Thoracic aorta (tissue), 2 donors: ENCODE measurements at regions not wholly inside any gene's neighbourhood (a gene's known extent, or its start where the extent isn't known, plus 50 kb on each side); places are given as distances from the start of the nearest gene placed in this dataset.

ENCODE experiments used
- ATAC-seq: fragments of 150-250 bp; one replicate; pipeline ENCODE4 v1.8.0; 2017; ENCODE audit warnings: low read depth; ENCODE audit not compliant: insufficient number of reproducible peaks, low FRiP score
- DNase-seq: peaks from one replicate; pipeline ENCODE4 v3.0.0-alpha.2; 2020; ENCODE audit warnings: low spot score
- H3K27ac ChIP-seq, 2 donors: fragments of 200-600 bp; sonication (generic); 1 replicate in 1 of 2; 2 replicates in 1 of 2; pipeline ENCODE4 v1.5.1; 2016; ENCODE audit warnings: mild to moderate bottlenecking in 2 of 2, moderate library complexity in 2 of 2
- H3K27me3 ChIP-seq: fragments of 200-600 bp; sonication (generic); replicated peaks from 2 replicates; pipeline ENCODE4 v1.6.0; 2016; ENCODE audit warnings: mild to moderate bottlenecking; ENCODE audit not compliant: insufficient read depth
- H3K36me3 ChIP-seq: fragments of 200-600 bp; sonication (generic); one replicate; pipeline ENCODE4 v1.5.1; 2016
- H3K4me1 ChIP-seq, 2 donors: fragments of 200-600 bp; sonication (generic); 1 replicate in 1 of 2; 2 replicates in 1 of 2; pipeline versions ENCODE4 v1.5.1 to v1.6.0; 2016; ENCODE audit warnings: low read depth in 2 of 2, mild to moderate bottlenecking in 1 of 2; ENCODE audit not compliant: control insufficient read depth in 1 of 2
- H3K4me3 ChIP-seq: fragments of 200-600 bp; sonication (generic); 2 replicates; pipeline ENCODE4 v1.5.1; 2016; ENCODE audit warnings: mild to moderate bottlenecking
- H3K9me3 ChIP-seq: fragments of 200-600 bp; sonication (generic); 2 replicates; pipeline ENCODE4 v1.5.1; 2016
- TF ChIP-seq, protein P1 (sequence below): fragments of 200-600 bp; sonication (generic); IDR thresholded peaks from one replicate; pipeline ENCODE4 v1.5.1; 2019; ENCODE audit warnings: antibody characterized with exemption

DNA sequence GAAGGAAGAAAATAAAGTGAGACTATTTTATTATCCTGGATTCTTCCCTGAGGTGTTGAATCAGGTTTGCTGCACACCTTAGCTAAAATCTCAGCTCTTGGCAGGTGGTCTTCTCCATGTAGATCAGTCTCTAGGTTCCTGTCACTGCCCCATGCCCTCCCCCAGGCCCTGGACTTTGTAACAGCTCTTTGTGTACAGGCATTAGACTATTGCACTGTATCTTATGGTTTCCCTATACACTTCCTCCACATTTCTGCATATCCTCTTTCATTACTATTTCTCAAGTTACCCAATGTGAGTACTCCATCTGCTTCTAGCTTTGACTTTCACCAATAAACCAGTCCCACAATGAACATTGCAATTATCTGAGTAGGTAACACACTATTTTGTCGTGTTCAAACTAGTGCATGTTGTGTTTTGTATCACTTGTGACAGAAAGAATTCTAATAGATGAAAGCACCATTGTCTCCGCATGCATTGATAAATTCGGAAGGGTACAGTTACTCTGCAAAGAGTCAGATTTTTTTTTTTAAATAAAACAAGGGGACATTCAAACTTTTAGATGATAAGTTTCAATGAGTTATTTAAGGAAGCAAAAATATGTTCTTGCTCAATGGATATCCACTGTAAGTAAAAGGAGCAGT lies 1348.7 kb upstream of the C9orf72 start:
- DNase-seq (no peak), ATAC-seq (no peak)
- Histone ChIP-seq H3K4me3 (no peak overlapping the region), H3K9me3 (no peaks in the 10 kb centered on the region), H3K36me3 (no peaks in the 10 kb centered on the region), H3K4me1 (no peaks in the 10 kb centered on the region), H3K27me3 (no peaks in the 10 kb centered on the region), H3K27ac (no peak overlapping the region)
- TF ChIP-seq, protein P1, sequence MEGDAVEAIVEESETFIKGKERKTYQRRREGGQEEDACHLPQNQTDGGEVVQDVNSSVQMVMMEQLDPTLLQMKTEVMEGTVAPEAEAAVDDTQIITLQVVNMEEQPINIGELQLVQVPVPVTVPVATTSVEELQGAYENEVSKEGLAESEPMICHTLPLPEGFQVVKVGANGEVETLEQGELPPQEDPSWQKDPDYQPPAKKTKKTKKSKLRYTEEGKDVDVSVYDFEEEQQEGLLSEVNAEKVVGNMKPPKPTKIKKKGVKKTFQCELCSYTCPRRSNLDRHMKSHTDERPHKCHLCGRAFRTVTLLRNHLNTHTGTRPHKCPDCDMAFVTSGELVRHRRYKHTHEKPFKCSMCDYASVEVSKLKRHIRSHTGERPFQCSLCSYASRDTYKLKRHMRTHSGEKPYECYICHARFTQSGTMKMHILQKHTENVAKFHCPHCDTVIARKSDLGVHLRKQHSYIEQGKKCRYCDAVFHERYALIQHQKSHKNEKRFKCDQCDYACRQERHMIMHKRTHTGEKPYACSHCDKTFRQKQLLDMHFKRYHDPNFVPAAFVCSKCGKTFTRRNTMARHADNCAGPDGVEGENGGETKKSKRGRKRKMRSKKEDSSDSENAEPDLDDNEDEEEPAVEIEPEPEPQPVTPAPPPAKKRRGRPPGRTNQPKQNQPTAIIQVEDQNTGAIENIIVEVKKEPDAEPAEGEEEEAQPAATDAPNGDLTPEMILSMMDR: no peak

DNA sequence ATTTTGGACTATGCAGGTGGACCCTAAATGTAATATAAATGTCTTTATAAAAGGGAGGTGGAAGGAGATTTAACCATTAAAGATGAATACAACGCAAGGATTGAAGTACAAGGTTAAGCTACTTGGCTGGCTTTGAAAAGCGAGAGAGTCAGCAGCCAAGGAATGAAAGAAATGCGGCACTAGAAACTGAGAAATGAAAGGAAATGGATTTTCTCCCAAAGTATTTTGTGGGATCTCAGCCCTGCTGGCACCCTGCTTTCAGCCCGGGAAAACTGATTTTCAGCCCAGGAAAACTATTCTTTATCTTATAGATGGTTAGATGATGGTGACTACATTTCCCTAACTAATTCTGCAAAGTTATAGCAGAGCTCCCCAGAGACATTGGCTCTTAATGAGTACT lies 1349.6 kb upstream of the C9orf72 start:
- no peaks in the 10 kb centered on the region for H3K4me1 ChIP-seq
- H3K27me3 ChIP-seq: no peaks in the 10 kb centered on the region
- TF ChIP-seq, protein P1: no peak
- no peaks in the 10 kb centered on the region for H3K36me3 ChIP-seq
- no peak for ATAC-seq
- DNase-seq: no peak
- no peak overlapping the region for H3K27ac ChIP-seq
- H3K9me3 ChIP-seq: no peaks in the 10 kb centered on the region
- no peak overlapping the region for H3K4me3 ChIP-seq

DNA sequence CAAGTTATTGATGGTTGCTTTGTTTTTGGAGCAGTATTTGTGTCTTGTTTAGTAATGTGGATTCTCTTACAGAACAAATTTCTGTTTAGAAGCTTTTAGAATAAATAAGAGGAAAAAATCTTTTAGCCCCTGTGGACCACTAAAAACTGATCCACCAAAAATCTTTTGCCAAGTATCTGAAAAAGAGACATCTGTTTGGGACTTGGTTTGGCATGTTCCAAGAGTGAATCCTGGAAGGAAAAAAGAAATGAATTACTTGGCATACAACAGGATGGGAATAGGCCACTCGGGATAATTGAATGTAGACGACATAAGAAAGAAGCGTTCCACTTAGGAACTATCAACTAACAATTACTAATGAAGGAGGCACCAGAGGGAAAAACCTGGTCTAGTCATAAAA lies 1350.1 kb upstream of the C9orf72 start:
- DNase-seq (no peak), ATAC-seq (no peak)
- H3K27me3 ChIP-seq: no peaks in the 10 kb centered on the region
- no peaks in the 10 kb centered on the region for H3K4me1 ChIP-seq
- H3K36me3 ChIP-seq: no peaks in the 10 kb centered on the region
- no peak overlapping the region for H3K4me3 ChIP-seq
- H3K9me3 ChIP-seq: no peaks in the 10 kb centered on the region
- TF ChIP-seq, protein P1: no peak
- H3K27ac ChIP-seq: no peak overlapping the region

DNA sequence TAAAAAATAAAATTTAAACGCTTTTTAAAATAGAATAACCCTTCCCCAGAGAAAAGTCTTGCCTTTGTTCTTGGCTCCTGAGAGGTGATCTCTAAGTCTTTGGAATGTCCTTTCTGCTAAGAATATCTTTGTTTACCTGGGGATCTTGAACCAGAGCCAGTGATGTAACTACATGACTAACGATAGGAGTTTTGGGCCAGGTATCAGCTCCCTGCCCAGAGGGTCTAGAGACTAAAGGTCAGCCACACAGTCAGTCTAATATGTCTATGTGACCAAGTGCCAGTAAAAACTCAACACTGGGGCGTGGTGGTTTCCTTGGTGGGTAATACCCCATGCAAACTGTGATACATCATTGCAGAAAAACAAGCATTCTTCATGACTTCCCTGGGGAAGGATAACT lies 1351.9 kb upstream of the C9orf72 start:
- no peak overlapping the region for H3K27ac ChIP-seq
- no peaks in the 10 kb centered on the region for H3K9me3 ChIP-seq
- no peak overlapping the region for H3K4me3 ChIP-seq
- H3K4me1 ChIP-seq: no peaks in the 10 kb centered on the region
- TF ChIP-seq, protein P1: no peak
- H3K36me3 ChIP-seq: no peaks in the 10 kb centered on the region
- H3K27me3 ChIP-seq: no peaks in the 10 kb centered on the region
- no peak for ATAC-seq
- no peak for DNase-seq

DNA sequence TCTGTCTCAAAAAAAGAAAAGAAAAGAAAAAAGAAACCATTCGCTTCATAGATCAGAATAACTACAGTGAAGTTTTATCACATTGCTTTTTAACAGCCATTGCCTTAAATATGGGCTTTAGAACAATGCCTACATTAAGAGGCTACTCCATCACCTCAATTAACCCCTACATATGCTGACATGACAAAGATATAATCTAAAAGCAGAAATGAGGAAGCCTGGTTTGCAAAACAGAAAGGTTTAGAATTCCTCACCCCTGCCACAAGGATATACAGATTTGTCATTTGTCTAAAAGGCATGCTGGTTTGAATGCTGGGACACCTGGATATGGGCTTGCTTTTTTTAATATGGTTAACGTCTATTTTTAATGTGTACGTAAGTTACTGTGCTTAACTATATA lies 1353.0 kb upstream of the C9orf72 start:
- H3K36me3 ChIP-seq: no peaks in the 10 kb centered on the region
- H3K4me1 ChIP-seq: no peaks in the 10 kb centered on the region
- no peak for ATAC-seq
- H3K9me3 ChIP-seq: no peaks in the 10 kb centered on the region
- TF ChIP-seq, protein P1: no peak
- H3K4me3 ChIP-seq: no peak overlapping the region
- no peak overlapping the region for H3K27ac ChIP-seq
- no peak for DNase-seq
- no peaks in the 10 kb centered on the region for H3K27me3 ChIP-seq
